Muscle of leg (tissue), 3 donors: ENCODE measurements at regions not wholly inside any gene's neighbourhood (a gene's known extent, or its start where the extent isn't known, plus 50 kb on each side); places are given as distances from the start of the nearest gene placed in this dataset.
A peak's percentile ranks its signal among the peaks of the same experiment; 100 is the strongest.

Experiments
- DNase-seq: peaks from one replicate; pipeline ENCODE4 v3.0.0; 2013
- H3K27ac ChIP-seq: one replicate; pipeline ENCODE4 v1.5.1; 2013; ENCODE audit warnings: mild to moderate bottlenecking, low read length, control low read depth
- H3K27me3 ChIP-seq: one replicate; pipeline ENCODE4 v1.6.1; 2013; ENCODE audit warnings: low read length; ENCODE audit not compliant: control insufficient read depth, insufficient read depth
- H3K36me3 ChIP-seq: one replicate; pipeline ENCODE4 v1.6.1; 2013; ENCODE audit warnings: low read length; ENCODE audit not compliant: control insufficient read depth, insufficient read depth
- H3K4me1 ChIP-seq: one replicate; pipeline ENCODE4 v1.6.1; 2013; ENCODE audit warnings: low read length; ENCODE audit not compliant: control insufficient read depth, insufficient read depth
- H3K4me3 ChIP-seq: one replicate; pipeline ENCODE4 v1.5.1; 2013; ENCODE audit warnings: low read length, control low read depth
- H3K9me3 ChIP-seq: replicated peaks from 2 replicates; pipeline ENCODE4 v1.6.1; 2013; ENCODE audit warnings: low read depth, low read length; ENCODE audit not compliant: control insufficient read depth
- WGBS: methylation state at CpG from one replicate; pipeline ENCODE4 v1.1.5; 2013; ENCODE audit warnings: missing lambda C conversion rate; ENCODE audit not compliant: insufficient coverage; 5-methylcytosine and 5-hydroxymethylcytosine counted together

DNA sequence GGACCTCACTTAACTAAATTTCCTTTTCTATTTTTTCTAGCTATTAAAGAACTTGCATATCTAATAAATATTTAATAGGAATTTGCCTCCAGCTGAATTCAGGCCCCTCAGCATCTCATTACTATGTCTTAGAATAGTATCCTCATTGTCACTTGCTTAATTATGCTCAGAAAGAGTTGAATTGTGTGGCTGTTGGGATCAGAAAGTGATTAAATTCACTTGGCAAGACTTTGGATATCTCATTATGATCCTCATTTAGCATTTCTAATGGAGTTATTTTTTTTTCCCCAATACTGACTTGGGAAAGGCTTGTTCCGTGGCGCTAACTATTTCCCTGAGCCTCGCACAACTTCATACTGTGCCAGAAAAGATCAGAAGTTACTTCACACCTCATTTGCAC, 158.8 kb downstream of the IDS start:
- DNase-seq, result no peak
- WGBS, result no CpG with 5 or more reads among the region's 3 CpGs
- Histone ChIP-seq H3K9me3 (no peaks in the 10 kb centered on the region), H3K36me3 (no peaks in the 10 kb centered on the region), H3K4me1 (no peaks in the 10 kb centered on the region), H3K27me3 (no peaks in the 10 kb centered on the region), H3K27ac (no peak overlapping the region), H3K4me3 (no peak overlapping the region)

GRCh38 chrX:149322316-149322715, 182.8 kb downstream of the IDS start:
- Histone ChIP-seq H3K27ac (no peak overlapping the region), H3K4me1 (no peaks in the 10 kb centered on the region), H3K27me3 (no peaks in the 10 kb centered on the region), H3K36me3 (no peaks in the 10 kb centered on the region), H3K9me3 (no peaks in the 10 kb centered on the region), H3K4me3 (no peak overlapping the region)
- DNase-seq, result no peak
- no CpG with 5 or more reads among the region's 2 CpGs for WGBS

DNA sequence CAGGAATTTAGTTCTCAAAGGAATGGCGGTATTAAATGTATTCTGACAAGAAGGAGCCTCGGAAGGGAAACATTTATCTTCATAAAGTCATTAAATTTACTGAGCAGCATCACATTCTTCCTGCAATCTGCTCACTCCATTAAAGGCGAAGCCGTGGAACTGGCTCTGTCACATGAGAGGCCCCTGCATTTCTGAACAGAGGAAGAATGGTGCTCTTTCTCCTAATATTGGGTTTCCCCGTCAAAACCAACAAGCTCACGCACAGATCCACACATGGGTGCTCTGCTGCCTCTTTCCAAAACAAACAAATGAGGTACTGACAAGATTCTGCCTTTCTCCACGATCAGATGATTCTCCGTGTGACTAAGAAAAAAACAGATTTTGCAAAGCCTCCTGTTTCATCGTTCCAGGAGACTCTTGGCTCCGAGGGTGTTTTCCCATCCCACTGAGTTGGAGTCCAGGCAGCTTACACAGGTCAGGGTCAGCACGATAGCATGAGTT, 191.2 kb downstream of the IDS start:
- H3K36me3 ChIP-seq, result no peaks in the 10 kb centered on the region
- peak overlapping the region; percentile 53 for H3K27ac ChIP-seq
- H3K27me3 ChIP-seq, result no peaks in the 10 kb centered on the region
- no peaks in the 10 kb centered on the region for H3K9me3 ChIP-seq
- no peak overlapping the region for H3K4me3 ChIP-seq
- WGBS, result 41% methylated on average over 9 of the region's 11 CpGs
- peak; percentile 72 for DNase-seq
- peaks cover 3% of the 10 kb centered on the region for H3K4me1 ChIP-seq

GRCh38 chrX:149312988-149313387, 192.1 kb downstream of the IDS start:
- Histone ChIP-seq H3K36me3 (no peaks in the 10 kb centered on the region), H3K4me3 (no peak overlapping the region), H3K27ac (no peak overlapping the region), H3K27me3 (no peaks in the 10 kb centered on the region), H3K4me1 (peaks cover 3% of the 10 kb centered on the region), H3K9me3 (no peaks in the 10 kb centered on the region)
- DNase-seq, result peak; percentile 30

DNA sequence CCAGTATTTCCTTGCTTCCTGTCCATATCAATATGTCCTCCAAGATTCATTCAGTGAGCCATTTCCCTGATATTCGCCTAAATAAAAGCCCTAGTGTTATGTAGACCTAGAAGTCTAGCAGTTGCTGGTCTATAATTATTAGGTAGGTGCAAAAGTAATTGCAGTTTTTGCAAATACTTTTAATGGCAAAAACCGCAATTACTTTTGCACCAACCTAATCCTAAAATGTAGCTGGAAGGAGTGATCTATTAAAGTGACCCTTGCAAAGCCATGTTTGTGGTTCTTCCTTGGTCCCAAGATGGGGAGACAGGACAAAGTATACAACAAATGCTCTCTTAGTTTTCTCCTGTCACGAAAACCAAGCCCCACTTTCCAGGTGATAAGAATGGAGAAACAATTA, 193.0 kb downstream of the IDS start:
- no peak for DNase-seq
- Histone ChIP-seq H3K36me3 (no peaks in the 10 kb centered on the region), H3K4me3 (no peak overlapping the region), H3K27ac (no peak overlapping the region), H3K9me3 (no peaks in the 10 kb centered on the region), H3K27me3 (no peaks in the 10 kb centered on the region), H3K4me1 (peaks cover 3% of the 10 kb centered on the region)
- no CpG with 5 or more reads among the region's 3 CpGs for WGBS

DNA sequence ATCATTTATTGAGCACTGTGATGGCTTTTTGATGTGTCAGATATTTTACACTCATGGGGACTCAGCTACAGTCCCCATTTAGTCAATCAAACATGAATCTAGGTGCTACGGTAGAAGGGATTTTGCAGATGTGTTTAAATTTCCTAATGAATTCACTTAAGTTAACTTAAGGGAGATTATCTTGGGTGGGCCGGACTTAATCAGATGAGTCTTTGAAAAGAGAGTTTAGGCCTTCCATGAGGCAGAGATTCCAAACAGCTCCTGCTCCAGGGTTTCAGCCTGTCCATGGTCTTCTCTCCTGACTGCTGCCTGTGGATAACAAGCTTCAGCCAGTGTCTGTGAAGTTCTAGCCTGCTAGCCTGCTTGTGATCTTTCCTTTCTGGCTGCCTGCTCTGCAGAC, 202.4 kb downstream of the IDS start:
- Histone ChIP-seq H3K9me3 (no peaks in the 10 kb centered on the region), H3K27ac (no peak overlapping the region), H3K4me1 (no peaks in the 10 kb centered on the region), H3K4me3 (no peak overlapping the region), H3K36me3 (no peaks in the 10 kb centered on the region), H3K27me3 (peaks cover 3% of the 10 kb centered on the region)
- 80% methylated on average over 1 of the region's 2 CpGs for WGBS
- no peak for DNase-seq

DNA sequence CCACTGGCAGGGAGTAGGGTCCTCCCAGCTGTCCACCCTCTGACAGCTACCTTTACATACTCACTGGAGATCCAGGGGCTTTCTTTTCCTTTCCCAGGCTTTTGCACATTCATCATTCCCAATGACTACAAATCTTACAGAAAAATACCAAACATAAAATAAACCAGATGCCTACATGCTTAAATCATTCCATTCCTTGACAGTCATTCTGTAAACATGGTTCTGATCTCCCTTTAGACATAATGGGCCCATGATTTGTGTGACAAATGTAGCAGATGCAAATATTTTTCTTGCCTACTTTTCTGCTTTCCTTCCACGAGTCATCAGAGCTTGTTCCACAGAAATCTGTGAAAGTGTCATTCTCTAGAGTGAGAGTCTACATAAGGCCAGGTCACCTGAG, 207.0 kb downstream of the IDS start:
- no CpG with 5 or more reads among the region's 1 CpG for WGBS
- Histone ChIP-seq H3K4me1 (no peaks in the 10 kb centered on the region), H3K4me3 (no peak overlapping the region), H3K27me3 (peaks cover 3% of the 10 kb centered on the region), H3K36me3 (no peaks in the 10 kb centered on the region), H3K27ac (no peak overlapping the region), H3K9me3 (no peaks in the 10 kb centered on the region)
- DNase-seq, result no peak

GRCh38 chrX:149296092-149296491, 209.0 kb downstream of the IDS start:
- Histone ChIP-seq H3K27ac (no peak overlapping the region), H3K9me3 (no peaks in the 10 kb centered on the region), H3K36me3 (no peaks in the 10 kb centered on the region), H3K4me1 (no peaks in the 10 kb centered on the region), H3K4me3 (no peak overlapping the region), H3K27me3 (peaks cover 3% of the 10 kb centered on the region)
- peak; percentile 50 for DNase-seq
- no CpG with 5 or more reads among the region's 5 CpGs for WGBS

DNA sequence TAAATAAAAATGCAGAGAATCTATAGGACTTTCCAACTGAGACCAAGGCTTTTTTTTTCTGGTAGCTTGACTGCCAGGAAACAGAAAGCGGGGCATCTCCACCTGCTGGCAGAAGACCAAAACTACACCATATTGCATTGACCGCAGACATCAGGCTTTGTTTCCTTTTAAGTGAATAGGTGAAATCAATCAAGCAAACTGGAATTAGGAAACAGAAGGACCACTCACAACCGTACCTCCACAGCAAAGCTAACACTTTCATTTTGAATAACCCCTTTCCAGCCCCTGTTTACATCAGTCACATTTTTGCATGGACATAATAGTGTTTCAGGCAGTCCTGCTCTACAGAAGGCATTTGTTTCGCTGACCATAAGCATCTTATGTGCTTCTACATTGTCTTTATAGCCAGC, 218.2 kb downstream of the IDS start:
- Histone ChIP-seq H3K27me3 (peaks cover 2% of the 10 kb centered on the region), H3K4me1 (no peaks in the 10 kb centered on the region), H3K9me3 (no peaks in the 10 kb centered on the region), H3K4me3 (no peak overlapping the region), H3K36me3 (no peaks in the 10 kb centered on the region), H3K27ac (no peak overlapping the region)
- WGBS, result 0% methylated on average over 1 of the region's 4 CpGs
- DNase-seq, result peak; percentile 53

GRCh38 chrX:149284616-149285015, 220.5 kb downstream of the IDS start:
- WGBS, result 60% methylated on average over 1 of the region's 3 CpGs
- H3K4me1 ChIP-seq, result no peaks in the 10 kb centered on the region
- DNase-seq, result no peak

GRCh38 chrX:149283853-149284252, 221.3 kb downstream of the IDS start:
- Histone ChIP-seq H3K9me3 (no peaks in the 10 kb centered on the region), H3K4me3 (no peak overlapping the region), H3K4me1 (no peaks in the 10 kb centered on the region), H3K27me3 (peaks cover 2% of the 10 kb centered on the region), H3K36me3 (no peaks in the 10 kb centered on the region), H3K27ac (no peak overlapping the region)
- DNase-seq, result no peak

More at GRCh38 chrX:149284616-149285015, 220.5 kb downstream of the IDS start:
- Histone ChIP-seq H3K27me3 (peaks cover 2% of the 10 kb centered on the region), H3K4me3 (no peak overlapping the region), H3K27ac (no peak overlapping the region), H3K36me3 (no peaks in the 10 kb centered on the region), H3K9me3 (no peaks in the 10 kb centered on the region)
